ENCODE measurements at regions not wholly inside any gene's neighbourhood (a gene's known extent, or its start where the extent isn't known, plus 50 kb on each side); places are given as distances from the start of the nearest gene placed in this dataset.

DNA sequence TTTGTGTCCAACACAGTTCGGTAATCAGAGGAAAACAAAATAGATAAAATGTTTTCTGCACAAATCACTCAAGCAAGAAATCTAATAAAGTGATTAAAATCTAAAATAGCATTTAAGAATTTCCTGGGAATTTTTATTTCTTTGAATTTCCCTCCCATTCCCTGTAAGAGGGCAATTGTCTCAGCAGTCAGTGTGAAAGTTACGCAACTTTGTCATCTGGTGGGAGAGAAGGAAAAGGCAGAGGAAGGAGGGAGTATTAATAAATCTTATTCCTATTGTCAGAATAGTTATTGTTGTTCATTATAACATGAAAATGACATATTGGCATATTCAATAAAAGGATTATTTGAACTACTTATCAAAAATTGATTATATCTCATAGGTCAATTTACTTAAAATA, 464.9 kb downstream of the PRKD1 start:
- TF ChIP-seq CTCF (IDR thresholded peaks at IDR 0.05; ENCODE audit: low read depth, low read length) = no peak
- no peak for TF ChIP-seq EZH2phosphoT487 (IDR thresholded peaks at IDR 0.05; ENCODE audit: low read depth)

Measured in OCI-LY3 (cell line).